NCI-H1694 treated with DMSO at 0.1 percent for 48 hours (cell line): ENCODE measurements at regions not wholly inside any gene's neighbourhood (a gene's known extent, or its start where the extent isn't known, plus 50 kb on each side); places are given as distances from the start of the nearest gene placed in this dataset.
A peak's percentile ranks its signal among the peaks of the same experiment; 100 is the strongest.

Source experiments
- DNase-seq: peaks from one replicate; lab custom pipeline; 2025; lab: John Stamatoyannopoulos, UW

- peak; percentile 1 for DNase-seq
Observed at GRCh38 chr10:33547976-33548375, 213.5 kb upstream of the NRP1 start.

GRCh38 chr10:33546031-33546430, 211.6 kb upstream of the NRP1 start:
- no peak for DNase-seq

DNA sequence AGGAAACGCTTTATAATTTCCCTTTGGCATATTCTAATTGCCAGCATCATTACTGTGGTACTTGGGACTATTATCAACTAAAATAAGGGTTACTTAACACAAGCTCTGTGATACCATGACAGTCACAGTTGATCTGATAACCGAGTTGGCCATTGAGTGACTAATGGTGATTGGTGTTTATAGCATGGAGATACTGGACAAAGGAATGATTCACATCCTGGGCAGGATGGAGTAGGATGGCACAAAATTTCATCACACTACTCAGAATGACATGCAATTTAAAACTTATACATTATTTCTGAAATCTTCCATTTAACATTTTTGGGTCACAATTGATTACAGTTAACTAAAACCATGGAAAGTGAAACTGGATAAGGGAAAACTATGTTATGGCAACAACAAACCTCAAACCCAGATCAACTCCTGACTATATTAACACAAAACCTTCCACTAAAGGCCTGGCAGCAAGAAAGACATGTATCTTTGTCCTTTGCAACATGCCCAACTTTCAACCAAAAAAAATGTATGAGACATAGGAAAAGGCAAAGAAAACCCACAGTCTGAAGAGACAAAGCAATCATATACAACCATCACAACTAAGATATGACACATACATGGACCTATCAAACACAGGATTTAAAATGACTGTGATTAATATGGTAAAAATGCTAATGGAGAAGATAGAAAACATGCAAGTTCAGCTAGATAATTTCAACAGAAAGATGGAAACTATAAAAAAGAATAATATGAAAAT, 208.5 kb upstream of the NRP1 start:
- no peak for DNase-seq

GRCh38 chr10:33539116-33539515, 204.6 kb upstream of the NRP1 start:
- DNase-seq: no peak

GRCh38 chr10:33537066-33537465, 202.6 kb upstream of the NRP1 start:
- no peak for DNase-seq

GRCh38 chr10:33536508-33536907, 202.0 kb upstream of the NRP1 start:
- no peak for DNase-seq

DNA sequence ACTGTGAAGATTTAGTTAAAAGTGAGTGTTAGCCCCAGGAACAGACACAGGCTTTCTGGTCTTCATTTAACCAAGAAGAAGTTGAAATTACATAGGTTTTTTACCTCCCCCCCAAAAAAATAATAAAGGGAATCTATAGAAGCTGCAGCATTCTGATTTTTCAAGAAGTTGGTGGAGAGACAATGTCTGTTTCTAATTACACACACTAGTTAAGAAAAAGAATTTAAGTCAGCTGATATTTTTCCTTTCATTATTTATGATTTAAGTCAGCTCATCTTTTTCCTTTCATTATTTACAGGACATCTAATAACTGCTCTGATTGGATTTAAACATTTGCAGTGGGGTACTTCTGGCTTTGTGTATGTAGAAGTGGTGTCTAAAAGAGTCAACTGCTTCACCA, 201.4 kb upstream of the NRP1 start:
- DNase-seq: no peak

GRCh38 chr10:33534416-33534815, 199.9 kb upstream of the NRP1 start:
- DNase-seq: no peak

GRCh38 chr10:33533612-33534011, 199.1 kb upstream of the NRP1 start:
- DNase-seq: no peak

DNA sequence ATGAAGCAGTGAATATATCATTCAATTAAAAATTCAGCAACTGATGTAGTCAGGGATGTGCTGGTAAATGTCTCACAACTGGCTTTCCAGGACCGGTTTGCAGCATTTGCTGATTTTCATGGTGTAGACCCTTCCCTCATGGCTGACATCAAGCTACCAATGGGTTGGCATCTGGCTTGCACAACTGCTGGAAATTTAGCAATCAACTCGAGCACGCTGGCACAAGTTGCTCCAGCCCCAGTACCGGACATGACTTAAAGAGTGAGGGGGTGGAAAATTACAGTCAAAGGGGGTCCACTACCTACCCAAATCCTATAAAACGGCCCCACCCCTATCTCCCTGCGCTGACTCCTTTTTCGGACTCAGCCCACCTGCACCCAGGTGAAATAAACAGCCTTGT, 198.4 kb upstream of the NRP1 start:
- DNase-seq: no peak

DNA sequence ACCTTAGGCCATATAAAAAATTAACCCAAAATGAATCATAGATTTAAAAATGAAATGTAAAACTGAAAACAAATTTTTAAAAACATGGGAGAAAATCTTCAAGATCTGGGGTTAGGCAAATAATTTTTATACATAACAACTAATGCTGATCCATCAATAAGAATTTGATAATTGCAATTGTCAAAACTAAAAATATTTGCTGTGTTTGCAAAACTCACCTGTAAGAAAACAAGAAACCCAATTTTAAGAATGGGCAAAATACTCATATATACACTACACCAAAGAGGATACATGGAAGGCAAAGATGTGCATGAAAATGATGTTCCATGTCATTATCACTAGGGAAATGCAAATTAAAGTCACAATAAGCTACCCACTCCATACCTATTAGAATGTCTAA, 194.8 kb upstream of the NRP1 start:
- no peak for DNase-seq

GRCh38 chr10:33524966-33525365, 190.5 kb upstream of the NRP1 start:
- no peak for DNase-seq

DNA sequence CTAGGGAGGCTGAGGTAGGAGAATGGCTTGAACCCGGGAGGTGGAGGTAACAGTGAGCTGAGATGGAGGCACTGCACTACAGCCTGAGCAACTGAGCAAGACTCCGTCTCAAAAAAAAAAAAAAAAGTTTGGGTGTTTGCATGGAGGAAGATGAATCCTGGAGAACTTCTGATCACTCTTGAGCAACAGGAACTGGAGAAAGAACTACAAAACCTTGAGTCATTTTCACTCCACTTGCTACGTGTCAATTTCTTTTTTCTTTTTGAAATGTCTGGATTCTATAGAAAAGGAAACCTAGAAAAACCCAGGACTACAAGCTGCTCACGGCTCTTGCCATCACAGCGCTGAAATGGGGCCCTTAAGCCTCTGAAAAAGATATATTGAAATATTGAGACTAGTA, 189.6 kb upstream of the NRP1 start:
- DNase-seq: no peak

DNA sequence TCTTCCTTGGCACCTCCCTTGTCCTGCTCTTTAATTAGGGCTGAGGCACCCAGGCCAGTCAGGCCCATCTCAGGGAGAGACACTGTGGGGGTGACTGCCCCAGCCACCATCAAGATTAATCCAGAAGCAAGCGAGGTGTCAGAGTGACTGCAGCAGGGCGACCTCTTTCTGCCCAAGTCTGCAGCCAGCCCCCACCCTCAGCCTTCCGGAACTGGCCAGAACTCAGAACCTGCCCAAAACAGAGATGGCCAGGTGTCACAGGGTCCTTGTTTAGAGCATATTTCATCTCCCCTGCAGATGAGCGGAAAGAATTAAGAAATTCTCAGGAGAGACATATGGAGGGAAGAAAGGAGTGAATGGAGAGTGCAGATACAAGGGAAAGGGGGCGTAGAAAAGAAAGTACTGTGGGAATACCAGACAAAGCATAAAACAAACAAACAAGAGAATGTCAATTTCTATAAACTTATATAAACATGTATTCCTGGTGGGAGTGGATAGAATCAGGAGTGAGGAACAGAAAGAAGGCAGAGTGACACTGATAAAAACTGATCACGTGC, 188.8 kb upstream of the NRP1 start:
- DNase-seq: no peak

GRCh38 chr10:33521904-33522303, 187.4 kb upstream of the NRP1 start:
- no peak for DNase-seq

DNA sequence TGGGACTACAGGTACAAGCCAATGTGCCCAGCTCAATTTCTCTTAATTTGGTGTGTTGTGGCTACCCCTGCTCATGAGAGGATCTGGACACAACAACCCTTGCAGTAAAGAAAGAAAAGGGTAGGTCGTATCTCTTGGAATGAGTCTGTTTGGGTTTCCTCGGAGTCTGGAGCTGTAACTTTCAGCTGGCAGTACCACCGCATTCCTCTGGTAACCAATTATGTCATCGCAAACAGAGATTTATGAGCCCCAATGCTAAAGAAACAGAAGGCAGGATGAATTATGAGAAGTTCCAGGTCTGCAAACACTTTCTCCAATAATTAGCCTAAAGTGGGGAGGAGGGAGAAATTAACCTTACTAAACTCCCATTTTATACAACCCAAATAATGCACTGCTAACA, 186.6 kb upstream of the NRP1 start:
- DNase-seq: no peak

GRCh38 chr10:33520223-33520622, 185.8 kb upstream of the NRP1 start:
- DNase-seq: no peak

- no peak for DNase-seq
Observed at GRCh38 chr10:33519130-33519860, 184.8 kb upstream of the NRP1 start.

- no peak for DNase-seq
Observed at GRCh38 chr10:33510206-33510605, 175.7 kb upstream of the NRP1 start.

DNA sequence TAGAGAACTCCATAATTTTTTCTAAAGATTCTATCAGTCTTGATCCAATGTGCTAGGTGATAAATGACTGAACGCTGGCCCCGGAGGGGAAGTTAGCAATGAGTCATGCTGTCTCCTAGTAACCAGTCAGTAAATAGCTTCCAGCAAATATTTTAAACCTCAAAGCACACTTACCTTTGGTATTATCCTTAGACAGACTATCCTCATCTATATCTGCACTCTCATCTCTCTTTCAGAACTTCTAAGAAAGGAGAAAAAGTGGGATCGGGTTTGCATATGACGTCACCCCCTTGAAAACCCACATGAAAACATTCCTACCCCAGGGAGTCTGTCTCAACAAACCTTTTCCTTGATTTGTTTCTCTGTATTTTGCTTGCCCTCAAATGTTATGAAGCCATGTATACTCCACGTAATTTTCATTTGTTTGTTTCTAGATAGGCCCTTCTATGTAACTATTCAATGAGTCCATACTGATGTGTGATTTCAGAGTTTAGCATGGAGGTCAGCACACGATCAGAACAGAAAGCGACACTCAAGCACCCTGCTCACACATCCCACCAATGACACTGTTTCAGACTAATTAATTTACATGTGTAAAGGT, 174.9 kb upstream of the NRP1 start:
- peak; percentile 9 for DNase-seq

GRCh38 chr10:33507662-33508425, 173.4 kb upstream of the NRP1 start:
- no peak for DNase-seq
